GM12875 (cell line): ENCODE measurements at regions not wholly inside any gene's neighbourhood (a gene's known extent, or its start where the extent isn't known, plus 50 kb on each side); places are given as distances from the start of the nearest gene placed in this dataset.

Experiments
- H3K4me3 ChIP-seq: one replicate; pipeline ENCODE4 v1.5.1; 2011; ENCODE audit warnings: low read depth, low read length, control low read depth
- TF ChIP-seq, protein P1 (sequence below): IDR thresholded peaks from 2 replicates; pipeline ENCODE4 v1.5.1; 2011; ENCODE audit warnings: low read depth, mild to moderate bottlenecking, control low read depth, inconsistent platforms, low read length, moderate library complexity, borderline replicate concordance; ENCODE audit not compliant: insufficient read depth

DNA sequence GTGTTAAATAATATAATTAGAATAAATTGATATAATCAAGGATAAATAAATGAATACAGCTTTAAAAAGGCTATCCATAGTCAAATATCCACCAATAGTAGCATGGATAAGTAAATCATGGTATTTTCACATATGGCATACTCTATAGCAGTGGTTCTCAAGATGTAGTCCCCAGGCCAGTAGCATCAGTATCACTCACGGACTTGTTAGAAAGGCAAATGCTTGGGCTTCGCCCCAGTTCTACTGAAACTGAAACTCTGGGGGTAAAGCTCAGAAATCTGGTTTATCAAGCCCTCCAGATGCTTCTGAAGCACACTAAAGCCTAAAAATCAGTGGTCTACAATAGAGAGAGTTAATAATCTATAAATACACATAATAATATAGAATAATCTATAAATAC is 261.6 kb upstream of the TTC14 start:
- TF ChIP-seq, protein P1, sequence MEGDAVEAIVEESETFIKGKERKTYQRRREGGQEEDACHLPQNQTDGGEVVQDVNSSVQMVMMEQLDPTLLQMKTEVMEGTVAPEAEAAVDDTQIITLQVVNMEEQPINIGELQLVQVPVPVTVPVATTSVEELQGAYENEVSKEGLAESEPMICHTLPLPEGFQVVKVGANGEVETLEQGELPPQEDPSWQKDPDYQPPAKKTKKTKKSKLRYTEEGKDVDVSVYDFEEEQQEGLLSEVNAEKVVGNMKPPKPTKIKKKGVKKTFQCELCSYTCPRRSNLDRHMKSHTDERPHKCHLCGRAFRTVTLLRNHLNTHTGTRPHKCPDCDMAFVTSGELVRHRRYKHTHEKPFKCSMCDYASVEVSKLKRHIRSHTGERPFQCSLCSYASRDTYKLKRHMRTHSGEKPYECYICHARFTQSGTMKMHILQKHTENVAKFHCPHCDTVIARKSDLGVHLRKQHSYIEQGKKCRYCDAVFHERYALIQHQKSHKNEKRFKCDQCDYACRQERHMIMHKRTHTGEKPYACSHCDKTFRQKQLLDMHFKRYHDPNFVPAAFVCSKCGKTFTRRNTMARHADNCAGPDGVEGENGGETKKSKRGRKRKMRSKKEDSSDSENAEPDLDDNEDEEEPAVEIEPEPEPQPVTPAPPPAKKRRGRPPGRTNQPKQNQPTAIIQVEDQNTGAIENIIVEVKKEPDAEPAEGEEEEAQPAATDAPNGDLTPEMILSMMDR = no peak
- no peak overlapping the region for H3K4me3 ChIP-seq

DNA sequence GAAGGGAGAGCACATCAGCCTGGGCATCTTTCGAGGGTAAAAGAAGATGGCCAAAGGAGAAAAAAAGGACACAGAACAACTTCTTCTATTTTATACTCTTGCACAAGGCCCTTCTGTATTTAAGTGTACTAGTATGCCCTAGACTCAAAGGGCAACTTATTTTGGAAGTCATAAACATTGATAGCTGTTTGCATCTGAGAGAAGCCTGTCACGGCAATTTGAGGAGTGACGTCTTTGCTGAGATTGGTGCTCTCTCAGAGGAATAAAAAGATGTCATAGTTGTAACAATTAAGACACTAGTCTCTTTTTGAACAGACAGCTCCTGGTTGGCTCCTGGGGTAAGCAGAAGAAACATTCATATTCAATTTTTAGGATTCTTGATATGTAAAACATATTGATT is 260.4 kb upstream of the TTC14 start:
- TF ChIP-seq, protein P1 = no peak
- H3K4me3 ChIP-seq = no peak overlapping the region

DNA sequence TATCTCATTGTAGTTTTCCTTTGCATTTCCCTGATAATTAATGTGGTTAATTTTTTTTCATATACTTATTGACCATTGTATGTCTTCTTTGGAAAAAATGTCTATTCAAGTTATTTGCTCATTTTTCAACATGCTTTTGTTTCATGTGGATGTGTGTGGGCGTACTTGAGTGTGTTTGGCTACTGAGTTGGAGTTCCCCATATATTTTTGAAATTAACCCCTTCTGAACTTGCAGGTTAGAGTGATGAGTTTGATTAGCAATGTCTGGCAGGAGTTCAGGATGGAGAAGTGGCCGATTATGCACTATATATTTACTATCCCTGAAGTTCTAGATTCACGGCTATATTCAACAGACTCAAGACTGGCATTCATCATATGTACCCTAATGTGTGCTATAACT is 250.4 kb upstream of the TTC14 start:
- TF ChIP-seq, protein P1 = no peak
- H3K4me3 ChIP-seq = no peak overlapping the region

DNA sequence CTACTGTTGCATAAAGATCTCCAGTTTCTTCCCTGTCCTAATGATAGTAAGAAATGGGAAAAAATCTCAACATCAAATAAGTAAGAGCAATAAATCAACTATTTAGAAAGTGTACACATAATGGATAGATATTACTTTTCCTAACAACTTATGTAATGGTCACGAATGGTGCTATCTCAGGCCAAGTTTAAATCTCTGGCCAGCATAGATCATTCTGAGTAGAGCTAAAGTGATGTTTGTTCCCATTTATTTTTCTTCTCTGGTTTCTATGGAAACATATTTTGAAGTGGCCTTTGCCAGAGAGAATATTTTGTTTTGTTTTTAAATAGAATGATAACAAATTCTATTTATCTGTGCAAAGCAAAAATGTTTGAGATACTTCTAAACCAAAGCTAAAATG is 249.7 kb upstream of the TTC14 start:
- H3K4me3 ChIP-seq = no peak overlapping the region
- TF ChIP-seq, protein P1 = no peak

DNA sequence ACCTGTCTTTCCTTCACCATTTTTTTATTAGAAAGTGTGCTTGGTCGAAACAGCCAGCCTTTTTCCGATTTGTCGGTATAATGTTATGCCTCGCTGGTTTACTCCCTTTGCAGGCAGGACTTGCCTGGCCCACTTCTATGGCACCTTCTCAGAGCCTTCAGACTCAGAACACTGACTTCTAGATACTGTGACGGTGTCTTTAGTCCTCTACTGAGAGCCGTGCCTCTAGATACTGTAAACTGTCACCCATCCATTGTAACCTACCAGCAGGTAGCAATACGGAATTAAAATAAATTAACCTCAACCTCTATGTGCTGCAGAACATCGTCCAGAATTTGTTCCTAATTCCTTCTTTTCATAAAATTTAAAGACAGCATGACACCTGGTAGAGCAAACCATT is 247.7 kb upstream of the TTC14 start:
- no peak overlapping the region for H3K4me3 ChIP-seq
- TF ChIP-seq, protein P1 = no peak

DNA sequence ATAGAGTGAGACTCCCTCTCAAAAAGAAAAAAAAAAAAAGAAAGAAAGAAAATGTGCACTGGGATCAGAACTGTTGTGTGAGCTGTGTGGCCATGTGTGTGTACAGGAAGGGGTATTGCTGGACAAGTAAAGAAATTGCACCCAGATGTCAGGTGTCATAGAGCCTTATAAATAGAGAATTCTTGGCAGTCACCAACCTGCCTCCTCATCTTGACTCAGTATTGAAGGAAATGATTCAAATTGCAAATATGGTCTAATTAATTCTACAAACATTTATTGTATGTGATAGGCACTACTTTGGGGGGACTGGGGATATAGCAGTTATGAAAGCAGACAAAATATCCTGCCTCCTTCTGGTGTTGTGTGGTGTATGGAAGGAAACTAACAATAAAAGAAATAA is 243.8 kb upstream of the TTC14 start:
- no peak overlapping the region for H3K4me3 ChIP-seq
- TF ChIP-seq, protein P1 = no peak

DNA sequence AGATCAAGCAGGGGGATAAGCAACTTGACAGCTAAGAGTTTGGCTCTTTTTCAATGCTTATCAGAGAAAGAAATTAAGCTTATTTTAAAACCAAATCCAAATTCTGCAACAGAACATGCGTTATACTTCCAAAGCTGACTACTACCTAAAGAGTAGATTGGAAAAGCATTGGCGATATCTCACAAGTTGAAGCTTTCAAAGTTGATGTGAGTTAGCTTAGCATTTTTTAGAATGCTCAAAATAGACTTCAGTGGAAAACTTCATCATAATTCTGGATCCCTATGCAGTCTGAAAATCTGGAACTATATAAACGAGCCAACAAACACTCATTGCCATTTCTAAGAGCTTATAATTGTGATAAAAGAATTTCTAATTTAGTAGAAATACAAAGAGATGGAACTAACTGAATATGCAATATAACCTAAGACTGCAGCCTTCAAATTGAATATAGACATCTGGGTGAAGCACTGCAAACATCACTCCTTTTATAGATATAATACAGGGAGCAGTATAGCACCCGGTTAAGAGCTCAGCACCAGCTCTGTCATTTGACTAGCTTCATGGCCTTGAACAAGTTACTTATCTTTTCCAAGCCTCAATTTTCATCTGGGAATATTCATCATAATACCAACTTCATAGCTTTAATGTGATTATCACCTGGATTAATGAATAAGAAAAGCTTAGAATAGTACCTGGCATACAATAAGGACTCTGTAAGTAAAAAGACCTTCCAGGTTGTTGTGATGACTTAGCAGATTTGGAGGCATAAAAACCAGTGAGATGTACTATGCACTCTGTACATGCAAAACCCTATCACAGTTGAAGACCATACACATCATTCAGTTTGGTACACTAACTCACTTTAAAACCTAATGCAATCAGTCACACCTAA is 242.7 kb upstream of the TTC14 start:
- H3K4me3 ChIP-seq = no peak overlapping the region
- TF ChIP-seq, protein P1 = no peak
